Mesenchymal stem cell (in vitro differentiated cells and primary cell): ENCODE measurements at regions not wholly inside any gene's neighbourhood (a gene's known extent, or its start where the extent isn't known, plus 50 kb on each side); places are given as distances from the start of the nearest gene placed in this dataset.

Experiments
- DNase-seq: peaks from one replicate; pipeline ENCODE4 v3.0.0-alpha.2; 2013
- H2AFZ ChIP-seq: one replicate; pipeline ENCODE4 v1.6.1; 2013; ENCODE audit warnings: low read depth, mild to moderate bottlenecking, control low read depth, inconsistent platforms, low read length, moderate library complexity
- H2AK5ac ChIP-seq: 2 replicates; pipeline ENCODE4 v1.6.1; 2013; ENCODE audit warnings: low read length, moderate library complexity, mild to moderate bottlenecking, inconsistent platforms; ENCODE audit not compliant: severe bottlenecking
- H2BK120ac ChIP-seq: one replicate; pipeline ENCODE4 v1.6.1; 2013; ENCODE audit warnings: low read depth, mild to moderate bottlenecking, inconsistent platforms, low read length, moderate library complexity
- H2BK12ac ChIP-seq, 2 experiments: one replicate each; pipeline ENCODE4 v1.6.1; 2013; ENCODE audit warnings: inconsistent platforms in 2 of 2, low read length in 2 of 2, mild to moderate bottlenecking in 2 of 2, moderate library complexity in 2 of 2, control low read depth in 1 of 2
- H2BK15ac ChIP-seq: one replicate; pipeline ENCODE4 v1.6.1; 2013; ENCODE audit warnings: mild to moderate bottlenecking, low read depth, inconsistent platforms; ENCODE audit not compliant: poor library complexity, severe bottlenecking
- H2BK5ac ChIP-seq: 2 replicates; pipeline ENCODE4 v1.6.1; 2013; ENCODE audit warnings: low read depth, mild to moderate bottlenecking, low read length, control low read depth, inconsistent platforms; ENCODE audit not compliant: poor library complexity, severe bottlenecking
- H3K14ac ChIP-seq, 2 experiments: one replicate each; pipeline ENCODE4 v1.6.1; 2013; ENCODE audit warnings: inconsistent platforms in 2 of 2, low read length in 2 of 2, control low read depth in 1 of 2, mild to moderate bottlenecking in 1 of 2, moderate library complexity in 1 of 2
- H3K18ac ChIP-seq, 2 experiments: one replicate each; pipeline ENCODE4 v1.6.1; 2013; ENCODE audit warnings: inconsistent platforms in 2 of 2, low read length in 2 of 2, control low read depth in 1 of 2, low read depth in 1 of 2, mild to moderate bottlenecking in 1 of 2
- H3K23ac ChIP-seq, 2 experiments: one replicate each; pipeline ENCODE4 v1.6.1; 2013; ENCODE audit warnings: inconsistent platforms in 2 of 2, low read length in 2 of 2, mild to moderate bottlenecking in 2 of 2, moderate library complexity in 2 of 2, control low read depth in 1 of 2
- H3K27ac ChIP-seq: 2 replicates; pipeline ENCODE4 v1.5.1; 2013; ENCODE audit warnings: mild to moderate bottlenecking, moderate library complexity, low read length, control low read depth, inconsistent platforms; ENCODE audit not compliant: poor library complexity, severe bottlenecking
- H3K27me3 ChIP-seq, 2 experiments: 2 replicates each; pipeline versions ENCODE4 v1.6.1 to v1.7.0; 2013; ENCODE audit warnings: low read length in 2 of 2, mild to moderate bottlenecking in 2 of 2, moderate library complexity in 2 of 2, control low read depth in 1 of 2, inconsistent platforms in 1 of 2; ENCODE audit not compliant: control insufficient read depth in 1 of 2, insufficient read depth in 1 of 2
- H3K36me3 ChIP-seq, 2 experiments: 2 replicates each; pipeline versions ENCODE4 v1.6.1 to v1.7.0; 2013; ENCODE audit warnings: low read length in 2 of 2, control low read depth in 1 of 2, inconsistent platforms in 1 of 2, low read depth in 1 of 2, mild to moderate bottlenecking in 1 of 2; ENCODE audit not compliant: insufficient read depth in 2 of 2, control insufficient read depth in 1 of 2
- H3K4ac ChIP-seq, 2 experiments: one replicate each; pipeline ENCODE4 v1.6.1; 2013; ENCODE audit warnings: inconsistent platforms in 2 of 2, low read length in 2 of 2, mild to moderate bottlenecking in 2 of 2, moderate library complexity in 2 of 2, control low read depth in 1 of 2, low read depth in 1 of 2
- H3K4me1 ChIP-seq: 2 replicates; pipeline ENCODE4 v1.6.1; 2013; ENCODE audit warnings: low read depth, low read length, control low read depth; ENCODE audit not compliant: control insufficient read depth, insufficient read depth
- H3K4me2 ChIP-seq: 2 replicates; pipeline ENCODE4 v1.6.1; 2013; ENCODE audit warnings: low read length, mild to moderate bottlenecking, inconsistent platforms; ENCODE audit not compliant: poor library complexity, severe bottlenecking
- H3K4me3 ChIP-seq, 2 experiments: 2 replicates each; pipeline versions ENCODE4 v1.5.1 to v1.7.0; 2013; ENCODE audit warnings: low read length in 2 of 2, mild to moderate bottlenecking in 2 of 2, control low read depth in 1 of 2, low read depth in 1 of 2; ENCODE audit not compliant: insufficient read depth in 1 of 2
- H3K79me1 ChIP-seq: replicated peaks from 2 replicates; pipeline ENCODE4 v1.6.1; 2013; ENCODE audit warnings: mild to moderate bottlenecking, control low read depth, low read length, inconsistent platforms; ENCODE audit not compliant: poor library complexity, severe bottlenecking
- H3K9ac ChIP-seq: 2 replicates; pipeline ENCODE4 v1.7.0; 2013; ENCODE audit warnings: mild to moderate bottlenecking, low read length, moderate library complexity
- H3K9me3 ChIP-seq: 2 replicates; pipeline ENCODE4 v1.7.0; 2013; ENCODE audit warnings: mild to moderate bottlenecking, low read length; ENCODE audit not compliant: control insufficient read depth
- H4K8ac ChIP-seq: one replicate; pipeline ENCODE4 v1.6.1; 2013; ENCODE audit warnings: inconsistent platforms, mild to moderate bottlenecking, low read length, moderate library complexity
- H4K91ac ChIP-seq: one replicate; pipeline ENCODE4 v1.6.1; 2013; ENCODE audit warnings: mild to moderate bottlenecking, low read length, inconsistent platforms
- WGBS: methylation state at CpG from one replicate; pipeline ENCODE4 v1.1.7; 2013; ENCODE audit warnings: mixed read lengths; 5-methylcytosine and 5-hydroxymethylcytosine counted together

GRCh38 chr1:5781079-5781478 lies 211.1 kb downstream of the NPHP4 start:
- H3K79me1 ChIP-seq: no peaks in the 10 kb centered on the region
- no peak overlapping the region for H2BK12ac ChIP-seq
- no peak overlapping the region for H4K8ac ChIP-seq
- WGBS: 85% methylated on average over 6 of the region's 6 CpGs
- H3K4ac ChIP-seq: no peak overlapping the region
- H3K9me3 ChIP-seq: no peaks in the 10 kb centered on the region
- H4K91ac ChIP-seq: no peak overlapping the region
- H2BK15ac ChIP-seq: no peak overlapping the region
- H3K23ac ChIP-seq: no peak overlapping the region
- no peaks in the 10 kb centered on the region for H3K27me3 ChIP-seq
- no peak overlapping the region for H3K4me2 ChIP-seq
- no peak overlapping the region for H3K9ac ChIP-seq
- no peak overlapping the region for H2BK120ac ChIP-seq
- H3K27ac ChIP-seq: no peak overlapping the region
- H2AK5ac ChIP-seq: no peak overlapping the region
- no peak overlapping the region for H3K4me3 ChIP-seq
- no peak overlapping the region for H3K18ac ChIP-seq
- no peaks in the 10 kb centered on the region for H3K4me1 ChIP-seq
- H2AFZ ChIP-seq: no peak overlapping the region
- no peak overlapping the region for H3K14ac ChIP-seq
- H3K36me3 ChIP-seq: no peaks in the 10 kb centered on the region
- H2BK5ac ChIP-seq: no peak overlapping the region
- DNase-seq: no peak

DNA sequence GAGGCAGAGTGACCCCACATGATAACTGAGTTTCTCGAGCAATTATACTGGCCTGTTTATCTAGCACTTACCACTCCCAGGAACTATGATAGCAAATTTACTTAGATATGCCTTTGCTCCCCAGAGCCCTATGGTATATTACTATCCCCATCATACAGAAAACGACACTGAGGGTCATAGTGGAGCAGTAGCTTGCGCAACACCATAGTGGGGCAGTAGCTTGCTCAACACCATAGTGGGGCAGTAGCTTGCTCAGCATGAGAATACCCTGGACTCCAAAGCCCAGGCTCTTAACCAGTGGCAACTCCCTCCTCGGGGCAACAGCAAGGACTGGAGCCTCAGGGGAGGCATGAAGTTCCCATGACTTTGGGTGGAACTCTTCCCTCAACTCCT lies 211.9 kb downstream of the NPHP4 start:
- Histone ChIP-seq H2AFZ (no peak overlapping the region), H3K4ac (no peak overlapping the region), H2BK120ac (no peak overlapping the region), H4K8ac (no peak overlapping the region), H2BK15ac (no peak overlapping the region), H3K4me1 (no peaks in the 10 kb centered on the region), H3K36me3 (no peaks in the 10 kb centered on the region), H2AK5ac (no peak overlapping the region), H3K27me3 (no peaks in the 10 kb centered on the region), H3K14ac (no peak overlapping the region), H3K18ac (no peak overlapping the region), H3K79me1 (no peaks in the 10 kb centered on the region), H3K27ac (no peak overlapping the region), H3K4me2 (no peak overlapping the region), H3K9ac (no peak overlapping the region), H3K4me3 (no peak overlapping the region), H2BK5ac (no peak overlapping the region), H4K91ac (no peak overlapping the region), H2BK12ac (no peak overlapping the region), H3K9me3 (no peaks in the 10 kb centered on the region), H3K23ac (no peak overlapping the region)
- DNase-seq: no peak
- 86% methylated on average over 4 of the region's 4 CpGs for WGBS

GRCh38 chr1:5779608-5780323 lies 212.5 kb downstream of the NPHP4 start:
- H2BK12ac ChIP-seq: no peak overlapping the region
- 86% methylated on average over 22 of the region's 24 CpGs for WGBS
- H3K4me3 ChIP-seq: no peak overlapping the region
- no peak overlapping the region for H3K9ac ChIP-seq
- no peak overlapping the region for H3K14ac ChIP-seq
- H3K23ac ChIP-seq: no peak overlapping the region
- no peak overlapping the region for H3K18ac ChIP-seq
- H2AK5ac ChIP-seq: no peak overlapping the region
- H4K8ac ChIP-seq: no peak overlapping the region
- no peak overlapping the region for H4K91ac ChIP-seq
- no peak overlapping the region for H2BK120ac ChIP-seq
- no peak overlapping the region for H3K4me2 ChIP-seq
- H2BK5ac ChIP-seq: no peak overlapping the region
- no peaks in the 10 kb centered on the region for H3K36me3 ChIP-seq
- no peaks in the 10 kb centered on the region for H3K79me1 ChIP-seq
- no peak overlapping the region for H3K27ac ChIP-seq
- H2BK15ac ChIP-seq: no peak overlapping the region
- H3K27me3 ChIP-seq: no peaks in the 10 kb centered on the region
- no peak overlapping the region for H3K4ac ChIP-seq
- DNase-seq: no peak
- H3K9me3 ChIP-seq: no peaks in the 10 kb centered on the region
- no peaks in the 10 kb centered on the region for H3K4me1 ChIP-seq
- H2AFZ ChIP-seq: no peak overlapping the region

DNA sequence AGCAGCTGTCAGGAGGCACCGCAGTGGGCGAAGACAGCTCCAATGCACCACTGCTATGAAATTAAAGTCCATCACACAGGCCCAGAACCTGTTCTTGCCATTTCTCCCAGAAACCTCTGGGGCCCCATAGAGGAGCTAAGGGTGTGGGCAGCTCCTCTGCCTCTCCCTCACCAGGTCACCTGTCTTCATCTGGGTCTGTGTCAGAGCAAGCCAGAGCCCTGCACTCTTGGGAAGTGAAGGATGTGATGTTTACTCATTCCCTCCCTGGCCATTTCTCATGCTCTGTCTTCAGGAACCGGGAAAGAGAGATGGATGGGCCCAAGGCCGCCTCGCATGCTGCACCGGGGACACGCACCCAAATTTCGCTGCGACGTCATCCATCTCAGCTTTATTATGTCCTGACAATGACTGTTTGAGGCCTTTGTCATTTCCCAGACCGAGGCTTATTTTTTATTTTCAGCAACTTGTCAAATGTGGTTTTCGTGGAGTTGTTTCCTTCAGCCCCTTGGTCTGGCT lies 216.1 kb downstream of the NPHP4 start:
- no peak overlapping the region for H2BK120ac ChIP-seq
- H3K9me3 ChIP-seq: no peaks in the 10 kb centered on the region
- H3K14ac ChIP-seq: no peak overlapping the region
- H3K27me3 ChIP-seq: no peaks in the 10 kb centered on the region
- H3K23ac ChIP-seq: no peak overlapping the region
- H2BK12ac ChIP-seq: no peak overlapping the region
- DNase-seq: no peak
- no peaks in the 10 kb centered on the region for H3K4me1 ChIP-seq
- no peaks in the 10 kb centered on the region for H3K36me3 ChIP-seq
- H3K27ac ChIP-seq: no peak overlapping the region
- no peak overlapping the region for H2BK5ac ChIP-seq
- H3K4ac ChIP-seq: no peak overlapping the region
- no peak overlapping the region for H2AFZ ChIP-seq
- H2AK5ac ChIP-seq: no peak overlapping the region
- no peak overlapping the region for H3K9ac ChIP-seq
- no peak overlapping the region for H3K4me2 ChIP-seq
- 79% methylated on average over 11 of the region's 12 CpGs for WGBS
- no peaks in the 10 kb centered on the region for H3K79me1 ChIP-seq
- H4K8ac ChIP-seq: no peak overlapping the region
- no peak overlapping the region for H2BK15ac ChIP-seq
- H3K4me3 ChIP-seq: no peak overlapping the region
- no peak overlapping the region for H4K91ac ChIP-seq
- H3K18ac ChIP-seq: no peak overlapping the region
